HepG2 (cell line): ENCODE measurements at regions not wholly inside any gene's neighbourhood (a gene's known extent, or its start where the extent isn't known, plus 50 kb on each side); places are given as distances from the start of the nearest gene placed in this dataset.

Experiments used
- ATAC-seq: fragments of 200-7000 bp; cut with Tn5 transposase; 3 replicates; pipeline ENCODE4 v1.9.1; 2020; ENCODE audit warnings: mild to moderate bottlenecking, moderate library complexity
- BruUV-seq: library from RNA; stranded (reverse); fragments of 400-500 nt; replicated peaks from 2 replicates; lab custom pipeline; 2021; lab: Mats Ljungman, UMichigan
- CTCF ChIA-PET: fragments of 300-600 bp; formaldehyde crosslinking; extraction: SDS; loops from one replicate; lab custom pipeline; 2021; ENCODE audit warnings: low total read pairs, inconsistent platforms, low intra/inter-chr PET ratio; lab: Yijun Ruan, JAX
- POLR2A ChIA-PET: fragments of 350-600 bp; sonication (Branson Sonifier 250); formaldehyde crosslinking; loops from one replicate; lab custom pipeline; 2020; ENCODE audit warnings: antibody characterized with exemption, inconsistent platforms; lab: Yijun Ruan, JAX
- DNase-seq: peaks from one replicate; pipeline ENCODE4 v3.0.0-alpha.2; 2015; ENCODE audit warnings: low spot score
- FAIRE-seq: peaks from 3 replicates; lab custom pipeline; 2011; peaks lifted over from hg19 to GRCh38; lab: Jason Lieb, UNC
- H2AFZ ChIP-seq: one replicate; pipeline ENCODE4 v1.6.1; 2011; ENCODE audit warnings: low read length, inconsistent platforms
- H3K27ac ChIP-seq: fragments of 300-600 bp; 3 replicates; pipeline ENCODE4 v1.8.0; 2011; ENCODE audit warnings: mixed run types, mild to moderate bottlenecking, mixed read lengths, low read length, inconsistent platforms; ENCODE audit not compliant: insufficient read depth; ENCODE audit errors: extremely low read length
- H3K27me3 ChIP-seq, 2 experiments: fragments of 200-600 bp in 1 of 2; 2 replicates in 1 of 2; 3 replicates in 1 of 2; pipeline versions ENCODE4 v1.6.0 to v1.8.0; 2011; ENCODE audit warnings: low read length in 2 of 2, mild to moderate bottlenecking in 2 of 2, moderate library complexity in 2 of 2, inconsistent platforms in 1 of 2; ENCODE audit not compliant: insufficient read depth in 2 of 2, control insufficient read depth in 1 of 2
- H3K36me3 ChIP-seq, 2 experiments: fragments of 200-600 bp in 1 of 2; replicated peaks in 1 of 2; 2 replicates in 1 of 2; 3 replicates in 1 of 2; pipeline versions ENCODE4 v1.5.1 to v1.8.0; 2011; ENCODE audit warnings: low read length in 2 of 2, inconsistent platforms in 1 of 2; ENCODE audit not compliant: insufficient read depth in 2 of 2, control insufficient read depth in 1 of 2
- H3K4me1 ChIP-seq: 2 replicates; pipeline ENCODE4 v1.5.1; 2012; ENCODE audit warnings: low read length, inconsistent platforms; ENCODE audit not compliant: insufficient read depth
- H3K4me2 ChIP-seq: 2 replicates; pipeline ENCODE4 v1.6.0; 2011; ENCODE audit warnings: low read depth, low read length, inconsistent platforms
- H3K4me3 ChIP-seq, 3 experiments: fragments of 200-600 bp in 1 of 3; sonication (generic), shearing (Covaris generic) in 1 of 3; replicated peaks in 1 of 3; 2 replicates each; pipeline ENCODE4 v1.5.1; 2011 to 2016; ENCODE audit warnings: low read length in 3 of 3, inconsistent platforms in 2 of 3, low read depth in 2 of 3, mild to moderate bottlenecking in 2 of 3, control low read depth in 1 of 3, mixed read lengths in 1 of 3; ENCODE audit not compliant: insufficient read depth in 1 of 3
- H3K79me2 ChIP-seq: one replicate; pipeline ENCODE4 v1.6.1; 2011; ENCODE audit warnings: low read length, inconsistent platforms; ENCODE audit not compliant: insufficient read depth
- H3K9ac ChIP-seq: 2 replicates; pipeline ENCODE4 v1.6.0; 2011; ENCODE audit warnings: mild to moderate bottlenecking, low read depth, low read length, inconsistent platforms; ENCODE audit not compliant: insufficient read depth
- H3K9me3 ChIP-seq: 2 replicates; pipeline ENCODE4 v1.5.1; 2012; ENCODE audit warnings: mild to moderate bottlenecking, low read length
- H4K20me1 ChIP-seq: 2 replicates; pipeline ENCODE4 v1.6.0; 2011; ENCODE audit warnings: inconsistent platforms, mild to moderate bottlenecking, low read length, moderate library complexity; ENCODE audit not compliant: insufficient read depth
- BCL6 ChIP-seq: IDR thresholded peaks from 2 replicates; pipeline ENCODE4 v1.6.1; 2016; ENCODE audit warnings: missing genetic modification reagents, missing compliant biosample characterization
- CEBPB ChIP-seq: IDR thresholded peaks from 2 replicates; pipeline ENCODE4 v1.6.1; 2011; ENCODE audit warnings: low read depth, low read length, improper control_type of control experiment, borderline replicate concordance
- CEBPG ChIP-seq: IDR thresholded peaks from 2 replicates; pipeline ENCODE4 v1.6.1; 2016
- GPN1 ChIP-seq: sonication (generic); formaldehyde crosslinking; IDR thresholded peaks from 2 replicates; pipeline ENCODE4 v1.5.1; 2020; ENCODE audit warnings: missing genetic modification reagents, borderline replicate concordance
- MXI1 ChIP-seq: IDR thresholded peaks from 3 replicates; pipeline ENCODE4 v1.6.1; 2012; ENCODE audit warnings: low read depth, low read length, inconsistent platforms, borderline replicate concordance
- NKX3-1 ChIP-seq: sonication (generic); formaldehyde crosslinking; IDR thresholded peaks from 2 replicates; pipeline ENCODE4 v1.5.0; 2020; ENCODE audit warnings: missing genetic modification reagents
- YY1 ChIP-seq: IDR thresholded peaks from 2 replicates; pipeline ENCODE4 v1.6.1; 2011; ENCODE audit warnings: low read length, low read depth, moderate library complexity, mild to moderate bottlenecking; ENCODE audit not compliant: insufficient read depth, insufficient replicate concordance
- ZFX ChIP-seq: sonication (generic); formaldehyde crosslinking; IDR thresholded peaks from 2 replicates; pipeline ENCODE4 v1.4.0; 2020; ENCODE audit warnings: mild to moderate bottlenecking, low read depth, missing genetic modification reagents, moderate library complexity
- ZNF225 ChIP-seq: sonication (generic); formaldehyde crosslinking; IDR thresholded peaks from 2 replicates; pipeline ENCODE4 v1.4.0; 2020; ENCODE audit warnings: mild to moderate bottlenecking, missing genetic modification reagents
- ZNF296 ChIP-seq: sonication (generic); formaldehyde crosslinking; conservative IDR thresholded peaks from 2 replicates; pipeline ENCODE4 v1.5.0; 2020; ENCODE audit warnings: mild to moderate bottlenecking, missing genetic modification reagents
- ZNF547 ChIP-seq: sonication (generic); formaldehyde crosslinking; IDR thresholded peaks from 2 replicates; pipeline ENCODE4 v1.5.1; 2020; ENCODE audit warnings: mild to moderate bottlenecking, missing genetic modification reagents
- ZNF549 ChIP-seq: sonication (generic); formaldehyde crosslinking; IDR thresholded peaks from 2 replicates; pipeline ENCODE4 v1.5.0; 2020; ENCODE audit warnings: missing genetic modification reagents
- WGBS: methylation state at CpG from one replicate; pipeline ENCODE4 v1.1.6; 2017; ENCODE audit warnings: low lambda C conversion rate; 5-methylcytosine and 5-hydroxymethylcytosine counted together
- in situ Hi-C: cut with HindIII; loops from 2 replicates; pipeline ENCODE4 v1.10.0; 2017; ENCODE audit warnings: low pct_unique_long_range_greater_than_20kb; ENCODE audit not compliant: extremely low pct_ligation_motif_present
- intact Hi-C: fragments of 100-400 bp; cut with micrococcal nuclease; formaldehyde crosslinking; loops from one replicate; pipeline ENCODE4 v1.10.0; 2022; ENCODE audit not compliant: unreplicated experiment
- TF ChIP-seq, protein P1 (sequence below): sonication (generic); formaldehyde crosslinking; conservative IDR thresholded peaks from 2 replicates; pipeline ENCODE4 v1.4.0; 2020; ENCODE audit warnings: missing genetic modification reagents
- TF ChIP-seq, protein P2 (sequence below): sonication (generic); formaldehyde crosslinking; IDR thresholded peaks from 2 replicates; pipeline ENCODE4 v1.8.1; 2023; ENCODE audit warnings: mild to moderate bottlenecking, missing genetic modification reagents, borderline replicate concordance
- TF ChIP-seq, protein P3 (sequence below): sonication (generic); formaldehyde crosslinking; IDR thresholded peaks from 2 replicates; pipeline ENCODE4 v1.4.0; 2020; ENCODE audit warnings: missing genetic modification reagents, borderline replicate concordance

DNA sequence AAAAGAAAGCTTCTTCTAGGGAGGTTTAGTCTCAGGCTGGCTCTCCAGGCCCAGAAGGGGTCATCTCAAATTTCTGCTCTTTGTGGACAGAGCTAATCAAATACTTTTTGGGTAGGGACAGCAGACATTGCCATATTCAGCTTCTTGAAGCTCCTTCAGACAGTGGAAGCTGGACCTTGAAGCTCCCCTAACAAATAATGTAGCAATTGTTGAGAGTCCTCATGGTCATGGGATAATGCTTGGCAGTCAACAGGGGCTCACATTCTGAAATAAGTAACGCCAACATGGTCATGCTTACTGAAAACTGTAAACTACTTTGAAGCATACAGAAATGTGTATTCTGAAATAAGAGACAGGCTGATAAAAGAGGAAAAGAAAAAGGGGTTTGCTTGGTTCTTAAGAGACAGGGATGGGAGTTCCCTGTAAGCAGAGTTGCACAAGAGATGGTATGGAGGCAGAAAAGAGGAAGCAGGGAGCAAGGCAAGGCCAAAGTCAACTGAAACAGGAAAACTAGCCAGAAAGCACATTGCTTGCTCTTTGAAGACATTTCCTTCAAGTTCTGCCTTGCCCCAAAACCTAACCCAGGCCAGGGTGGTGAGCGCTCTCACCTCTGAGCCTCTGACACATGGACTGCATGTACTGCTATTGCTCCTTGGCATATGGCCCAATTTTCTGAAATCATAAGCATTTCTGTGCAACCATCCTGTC, 53.1 kb upstream of the KMT2E start:
- WGBS = 52% methylated on average over 2 of the region's 2 CpGs
- in situ Hi-C loops (no loop called here), intact Hi-C loops (no loop called here)
- no TSS peak for BruUV-seq
- H4K20me1 ChIP-seq = no peaks in the 10 kb centered on the region
- no peak for ATAC-seq
- no peak overlapping the region for H3K4me3 ChIP-seq
- CTCF ChIA-PET = no interaction called here
- H3K9me3 ChIP-seq = no peaks in the 10 kb centered on the region
- no peaks in the 10 kb centered on the region for H3K79me2 ChIP-seq
- no peaks in the 10 kb centered on the region for H3K27me3 ChIP-seq
- H3K27ac ChIP-seq = no peak overlapping the region
- no peak for FAIRE-seq
- H3K36me3 ChIP-seq = no peaks in the 10 kb centered on the region
- H3K9ac ChIP-seq = no peak overlapping the region
- peaks cover 27% of the 10 kb centered on the region for H3K4me1 ChIP-seq
- POLR2A ChIA-PET = no interaction called here
- TF ChIP-seq, protein P1, sequence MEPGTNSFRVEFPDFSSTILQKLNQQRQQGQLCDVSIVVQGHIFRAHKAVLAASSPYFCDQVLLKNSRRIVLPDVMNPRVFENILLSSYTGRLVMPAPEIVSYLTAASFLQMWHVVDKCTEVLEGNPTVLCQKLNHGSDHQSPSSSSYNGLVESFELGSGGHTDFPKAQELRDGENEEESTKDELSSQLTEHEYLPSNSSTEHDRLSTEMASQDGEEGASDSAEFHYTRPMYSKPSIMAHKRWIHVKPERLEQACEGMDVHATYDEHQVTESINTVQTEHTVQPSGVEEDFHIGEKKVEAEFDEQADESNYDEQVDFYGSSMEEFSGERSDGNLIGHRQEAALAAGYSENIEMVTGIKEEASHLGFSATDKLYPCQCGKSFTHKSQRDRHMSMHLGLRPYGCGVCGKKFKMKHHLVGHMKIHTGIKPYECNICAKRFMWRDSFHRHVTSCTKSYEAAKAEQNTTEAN = no peak
- TF ChIP-seq CEBPB = peak; percentile 44; the same call in 1 of the 2 replicates
- TF ChIP-seq CEBPG = 0 out of 2 replicates have a peak, but pooled peaks have one; percentile 31
- H2AFZ ChIP-seq = no peak overlapping the region
- DNase-seq = no peak
- H3K4me2 ChIP-seq = no peak overlapping the region

DNA sequence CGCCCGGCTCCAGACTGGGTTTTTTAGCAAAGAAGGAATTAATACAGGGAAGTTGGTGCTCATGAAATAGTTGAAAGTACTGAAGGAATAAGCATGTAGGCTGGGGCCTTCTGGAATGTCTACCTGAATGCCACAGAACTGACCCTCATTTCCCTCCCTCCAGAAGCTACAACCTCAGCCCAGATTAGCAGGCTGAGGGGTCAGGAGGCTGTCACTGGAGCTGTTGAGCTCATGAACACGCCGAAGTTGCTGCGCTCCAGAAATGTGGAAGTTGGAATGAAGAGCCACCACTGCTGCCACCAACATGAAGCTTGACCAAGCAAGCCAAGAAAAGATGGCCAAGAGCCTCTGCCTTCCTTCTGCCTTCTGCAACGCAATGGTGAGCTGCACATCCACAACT, 52.2 kb upstream of the KMT2E start:
- Histone ChIP-seq H3K9ac (no peak overlapping the region), H3K36me3 (no peaks in the 10 kb centered on the region), H4K20me1 (no peaks in the 10 kb centered on the region), H2AFZ (no peak overlapping the region), H3K27me3 (no peaks in the 10 kb centered on the region), H3K79me2 (no peaks in the 10 kb centered on the region), H3K27ac (no peak overlapping the region), H3K4me3 (no peak overlapping the region), H3K4me2 (no peak overlapping the region), H3K4me1 (peaks cover 27% of the 10 kb centered on the region), H3K9me3 (no peaks in the 10 kb centered on the region)
- ATAC-seq (no peak), FAIRE-seq (no peak), DNase-seq (no peak)
- ChIA-PET POLR2A (no interaction called here), CTCF (no interaction called here)
- intact Hi-C loops = no loop called here
- in situ Hi-C loops = no loop called here
- no TSS peak for BruUV-seq
- 95% methylated on average over 6 of the region's 6 CpGs for WGBS
- TF ChIP-seq MXI1 (no peak), BCL6 (no peak), ZNF296 (no peak), ZNF225 (no peak), YY1 (no peak), ZNF547 (no peak), NKX3-1 (no peak), GPN1 (CRISPR knock-in tag) (no peak), ZNF549 (CRISPR knock-in tag) (no peak), ZFX (no peak)
- TF ChIP-seq, protein P2, sequence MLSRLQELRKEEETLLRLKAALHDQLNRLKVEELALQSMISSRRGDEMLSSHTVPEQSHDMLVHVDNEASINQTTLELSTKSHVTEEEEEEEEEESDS (CRISPR knock-in tag) = no peak
- TF ChIP-seq, protein P3, sequence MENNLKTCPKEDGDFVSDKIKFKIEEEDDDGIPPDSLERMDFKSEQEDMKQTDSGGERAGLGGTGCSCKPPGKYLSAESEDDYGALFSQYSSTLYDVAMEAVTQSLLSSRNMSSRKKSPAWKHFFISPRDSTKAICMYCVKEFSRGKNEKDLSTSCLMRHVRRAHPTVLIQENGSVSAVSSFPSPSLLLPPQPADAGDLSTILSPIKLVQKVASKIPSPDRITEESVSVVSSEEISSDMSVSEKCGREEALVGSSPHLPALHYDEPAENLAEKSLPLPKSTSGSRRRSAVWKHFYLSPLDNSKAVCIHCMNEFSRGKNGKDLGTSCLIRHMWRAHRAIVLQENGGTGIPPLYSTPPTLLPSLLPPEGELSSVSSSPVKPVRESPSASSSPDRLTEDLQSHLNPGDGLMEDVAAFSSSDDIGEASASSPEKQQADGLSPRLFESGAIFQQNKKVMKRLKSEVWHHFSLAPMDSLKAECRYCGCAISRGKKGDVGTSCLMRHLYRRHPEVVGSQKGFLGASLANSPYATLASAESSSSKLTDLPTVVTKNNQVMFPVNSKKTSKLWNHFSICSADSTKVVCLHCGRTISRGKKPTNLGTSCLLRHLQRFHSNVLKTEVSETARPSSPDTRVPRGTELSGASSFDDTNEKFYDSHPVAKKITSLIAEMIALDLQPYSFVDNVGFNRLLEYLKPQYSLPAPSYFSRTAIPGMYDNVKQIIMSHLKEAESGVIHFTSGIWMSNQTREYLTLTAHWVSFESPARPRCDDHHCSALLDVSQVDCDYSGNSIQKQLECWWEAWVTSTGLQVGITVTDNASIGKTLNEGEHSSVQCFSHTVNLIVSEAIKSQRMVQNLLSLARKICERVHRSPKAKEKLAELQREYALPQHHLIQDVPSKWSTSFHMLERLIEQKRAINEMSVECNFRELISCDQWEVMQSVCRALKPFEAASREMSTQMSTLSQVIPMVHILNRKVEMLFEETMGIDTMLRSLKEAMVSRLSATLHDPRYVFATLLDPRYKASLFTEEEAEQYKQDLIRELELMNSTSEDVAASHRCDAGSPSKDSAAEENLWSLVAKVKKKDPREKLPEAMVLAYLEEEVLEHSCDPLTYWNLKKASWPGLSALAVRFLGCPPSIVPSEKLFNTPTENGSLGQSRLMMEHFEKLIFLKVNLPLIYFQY (CRISPR knock-in tag) = no peak
